ENCODE measurements at regions not wholly inside any gene's neighbourhood (a gene's known extent, or its start where the extent isn't known, plus 50 kb on each side); places are given as distances from the start of the nearest gene placed in this dataset.

DNA sequence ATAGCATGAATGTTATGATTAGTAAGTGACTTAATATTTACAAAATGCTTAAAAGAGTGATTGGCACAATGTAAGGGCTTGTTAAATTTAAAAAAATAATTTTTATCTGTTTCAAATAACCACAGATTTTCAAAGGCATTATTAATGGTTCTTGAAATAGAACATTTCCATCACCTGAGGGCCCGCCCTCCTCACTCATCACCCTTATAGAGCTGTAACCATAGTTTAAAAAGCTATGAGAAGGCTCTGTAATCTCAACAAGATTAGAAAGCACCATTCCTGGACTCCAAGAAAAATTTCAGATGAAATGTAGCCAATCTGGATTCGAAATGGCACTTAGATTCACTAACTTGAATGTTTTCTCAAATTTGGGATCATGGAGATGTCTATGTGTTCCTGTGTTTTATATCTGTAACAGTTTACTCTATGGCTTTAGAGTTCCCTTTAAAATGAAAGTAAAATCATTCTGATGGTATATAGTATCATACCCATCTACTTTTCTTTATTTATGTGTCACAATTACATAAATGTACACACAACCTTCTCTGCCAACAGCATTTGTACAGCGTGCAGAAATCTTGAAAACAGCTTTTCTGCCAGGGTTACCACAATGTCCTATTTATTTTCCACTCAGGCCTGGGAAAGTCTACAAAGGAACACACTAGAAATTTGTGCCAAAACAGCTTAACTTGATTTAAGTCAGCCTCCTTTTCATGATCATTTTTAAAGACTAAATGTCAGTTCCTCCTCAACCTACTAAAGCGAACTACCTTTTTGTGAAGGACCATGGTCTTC, 207.7 kb downstream of the TBX18 start:
- TF ChIP-seq, protein P1, sequence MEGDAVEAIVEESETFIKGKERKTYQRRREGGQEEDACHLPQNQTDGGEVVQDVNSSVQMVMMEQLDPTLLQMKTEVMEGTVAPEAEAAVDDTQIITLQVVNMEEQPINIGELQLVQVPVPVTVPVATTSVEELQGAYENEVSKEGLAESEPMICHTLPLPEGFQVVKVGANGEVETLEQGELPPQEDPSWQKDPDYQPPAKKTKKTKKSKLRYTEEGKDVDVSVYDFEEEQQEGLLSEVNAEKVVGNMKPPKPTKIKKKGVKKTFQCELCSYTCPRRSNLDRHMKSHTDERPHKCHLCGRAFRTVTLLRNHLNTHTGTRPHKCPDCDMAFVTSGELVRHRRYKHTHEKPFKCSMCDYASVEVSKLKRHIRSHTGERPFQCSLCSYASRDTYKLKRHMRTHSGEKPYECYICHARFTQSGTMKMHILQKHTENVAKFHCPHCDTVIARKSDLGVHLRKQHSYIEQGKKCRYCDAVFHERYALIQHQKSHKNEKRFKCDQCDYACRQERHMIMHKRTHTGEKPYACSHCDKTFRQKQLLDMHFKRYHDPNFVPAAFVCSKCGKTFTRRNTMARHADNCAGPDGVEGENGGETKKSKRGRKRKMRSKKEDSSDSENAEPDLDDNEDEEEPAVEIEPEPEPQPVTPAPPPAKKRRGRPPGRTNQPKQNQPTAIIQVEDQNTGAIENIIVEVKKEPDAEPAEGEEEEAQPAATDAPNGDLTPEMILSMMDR (IDR thresholded peaks at IDR 0.05), result no peak
- no peak for TF ChIP-seq POLR2A (IDR thresholded peaks at IDR 0.05)
